ENCODE measurements at regions not wholly inside any gene's neighbourhood (a gene's known extent, or its start where the extent isn't known, plus 50 kb on each side); places are given as distances from the start of the nearest gene placed in this dataset.

GRCh38 chr10:24152270-24152669 lies 56.7 kb upstream of the KIAA1217 start:
- TF ChIP-seq CTCF (IDR thresholded peaks at IDR 0.05) (no peak), EP300 (IDR thresholded peaks at IDR 0.05) (no peak), POLR2A (IDR thresholded peaks at IDR 0.05) (no peak)

GRCh38 chr10:24153031-24153430 lies 55.9 kb upstream of the KIAA1217 start:
- no peaks in the 10 kb centered on the region for H3K36me3 ChIP-seq
- TF ChIP-seq CTCF (IDR thresholded peaks at IDR 0.05) (no peak), POLR2A (IDR thresholded peaks at IDR 0.05) (no peak), EP300 (IDR thresholded peaks at IDR 0.05) (no peak)
- no peak for DNase-seq (ENCODE audit: low spot score in 2 of 2)
- no peak overlapping the region for H3K4me3 ChIP-seq
- peaks cover 0 to 17% (median 2%) of the 10 kb centered on the region in 4 donors for H3K9me3 ChIP-seq
- H3K27ac ChIP-seq, result no peak overlapping the region
- H3K27me3 ChIP-seq, result no peaks in the 10 kb centered on the region
- WGBS, 2 donors, result 85 to 88% methylated on average over 3 of the region's 3 CpGs
- no peaks in the 10 kb centered on the region for H3K4me1 ChIP-seq

More at GRCh38 chr10:24152270-24152669, 56.7 kb upstream of the KIAA1217 start:
- Histone ChIP-seq H3K4me1 (no peaks in the 10 kb centered on the region), H3K27me3 (no peaks in the 10 kb centered on the region), H3K27ac (no peak overlapping the region), H3K36me3 (no peaks in the 10 kb centered on the region), H3K9me3 (peaks cover 0 to 9% (median under 1%) of the 10 kb centered on the region in 4 donors), H3K4me3 (no peak overlapping the region)
- no peak for DNase-seq (ENCODE audit: low spot score in 2 of 2)
- WGBS, 2 donors, result 45 to 47% methylated on average over 2 of the region's 2 CpGs

GRCh38 chr10:24153537-24153936 lies 55.4 kb upstream of the KIAA1217 start:
- TF ChIP-seq CTCF (IDR thresholded peaks at IDR 0.05), result no peak
- TF ChIP-seq EP300 (IDR thresholded peaks at IDR 0.05), result no peak
- DNase-seq (ENCODE audit: low spot score in 2 of 2), result no peak
- no peak overlapping the region for H3K27ac ChIP-seq
- no peaks in the 10 kb centered on the region for H3K27me3 ChIP-seq
- no peaks in the 10 kb centered on the region for H3K36me3 ChIP-seq
- 80 to 86% methylated on average over 3 of the region's 3 CpGs for WGBS, 2 donors
- H3K4me3 ChIP-seq, result no peak overlapping the region
- no peaks in the 10 kb centered on the region for H3K4me1 ChIP-seq
- H3K9me3 ChIP-seq, result peaks cover 0 to 21% (median 2%) of the 10 kb centered on the region in 4 donors

GRCh38 chr10:24156686-24157085 lies 52.3 kb upstream of the KIAA1217 start:
- Histone ChIP-seq H3K4me1 (no peaks in the 10 kb centered on the region), H3K9me3 (peaks cover 0 to 21% (median 2%) of the 10 kb centered on the region in 4 donors), H3K27ac (no peak overlapping the region), H3K4me3 (no peak overlapping the region), H3K27me3 (no peaks in the 10 kb centered on the region), H3K36me3 (no peaks in the 10 kb centered on the region)
- TF ChIP-seq EP300 (IDR thresholded peaks at IDR 0.05) (no peak), CTCF (IDR thresholded peaks at IDR 0.05) (no peak), POLR2A (IDR thresholded peaks at IDR 0.05) (no peak)
- WGBS, 2 donors, result 86 to 89% methylated on average over 3 of the region's 3 CpGs
- DNase-seq (ENCODE audit: low spot score in 2 of 2), result no peak

GRCh38 chr10:24157567-24157966 lies 51.4 kb upstream of the KIAA1217 start:
- DNase-seq (ENCODE audit: low spot score in 2 of 2), result no peak
- no peak overlapping the region for H3K4me3 ChIP-seq
- H3K27ac ChIP-seq, result no peak overlapping the region
- no peaks in the 10 kb centered on the region for H3K27me3 ChIP-seq
- peaks cover 0 to 21% (median 2%) of the 10 kb centered on the region in 4 donors for H3K9me3 ChIP-seq
- no peaks in the 10 kb centered on the region for H3K4me1 ChIP-seq
- H3K36me3 ChIP-seq, result no peaks in the 10 kb centered on the region
- TF ChIP-seq POLR2A (IDR thresholded peaks at IDR 0.05) (no peak), EP300 (IDR thresholded peaks at IDR 0.05) (no peak), CTCF (IDR thresholded peaks at IDR 0.05) (no peak)

All from tibial nerve (tissue), 4 donors.